GM21528 (cell line): ENCODE measurements at regions not wholly inside any gene's neighbourhood (a gene's known extent, or its start where the extent isn't known, plus 50 kb on each side); places are given as distances from the start of the nearest gene placed in this dataset.
"Not testable (repeated sequence)": the region's sequence is repeated elsewhere in the genome, so short reads cannot be mapped to it uniquely, and the experiment has no call there.

Experiments
- ATAC-seq: cut with Tn5 transposase; IDR thresholded peaks from one replicate; pipeline ENCODE4 v1.9.1; 2021; ENCODE audit warnings: mild to moderate bottlenecking, moderate library complexity; ENCODE audit not compliant: unreplicated experiment, low FRiP score

GRCh38 chr6:130537447-130537846, 171.6 kb downstream of the TMEM200A start:
- ATAC-seq = no peak

- no peak for ATAC-seq
Observed at GRCh38 chr6:130547723-130548122, 181.9 kb downstream of the TMEM200A start.

GRCh38 chr6:130557481-130558112, 191.8 kb downstream of the TMEM200A start:
- ATAC-seq = no peak

GRCh38 chr6:130558131-130558530, 192.3 kb downstream of the TMEM200A start:
- ATAC-seq = no peak

GRCh38 chr6:130559166-130559565, 193.3 kb downstream of the TMEM200A start:
- ATAC-seq = no peak

- ATAC-seq = no peak
Observed at GRCh38 chr6:130560231-130560630, 194.4 kb downstream of the TMEM200A start.

GRCh38 chr6:130561159-130561558, 195.3 kb downstream of the TMEM200A start:
- ATAC-seq = not testable (repeated sequence)

GRCh38 chr6:130565696-130566095, 199.9 kb downstream of the TMEM200A start:
- ATAC-seq = no peak

GRCh38 chr6:130574146-130574545, 208.3 kb downstream of the TMEM200A start:
- no peak for ATAC-seq

GRCh38 chr6:130575557-130575956, 209.7 kb downstream of the TMEM200A start:
- ATAC-seq = peak; percentile 26

GRCh38 chr6:130575971-130576370, 210.2 kb downstream of the TMEM200A start:
- ATAC-seq = peak; percentile 100

- no peak for ATAC-seq
Observed at GRCh38 chr6:130577178-130577919, 211.5 kb downstream of the TMEM200A start.

- no peak for ATAC-seq
Observed at GRCh38 chr6:130578713-130579112, 212.9 kb downstream of the TMEM200A start.

- no peak for ATAC-seq
Observed at GRCh38 chr6:130583268-130583667, 217.5 kb downstream of the TMEM200A start.

- no peak for ATAC-seq
Observed at GRCh38 chr6:130585587-130585986, 219.8 kb downstream of the TMEM200A start.

GRCh38 chr6:130587778-130588520, 222.1 kb downstream of the TMEM200A start:
- no peak for ATAC-seq

GRCh38 chr6:130593200-130593599, 227.4 kb downstream of the TMEM200A start:
- no peak for ATAC-seq

- no peak for ATAC-seq
Observed at GRCh38 chr6:130593948-130594347, 228.1 kb downstream of the TMEM200A start.

GRCh38 chr6:130598021-130598989, 228.9 kb upstream of the SMLR1 start:
- ATAC-seq = no peak

- no peak for ATAC-seq
Observed at GRCh38 chr6:130600880-130601341, 226.3 kb upstream of the SMLR1 start.
